ENCODE measurements at regions not wholly inside any gene's neighbourhood (a gene's known extent, or its start where the extent isn't known, plus 50 kb on each side); places are given as distances from the start of the nearest gene placed in this dataset.
"Not testable (repeated sequence)": the region's sequence is repeated elsewhere in the genome, so short reads cannot be mapped to it uniquely, and the experiment has no call there.

GRCh38 chr13:107641574-107641973 lies 573.8 kb downstream of the LIG4 start:
- no peak for DNase-seq

GRCh38 chr13:107625648-107626047 lies 589.7 kb downstream of the LIG4 start:
- DNase-seq = no peak

GRCh38 chr13:107617527-107617926 lies 597.8 kb downstream of the LIG4 start:
- no peak for DNase-seq

- no peak for DNase-seq
These were observed 603.0 kb downstream of the LIG4 start for GRCh38 chr13:107612376-107612775.

- DNase-seq = no peak
These were observed 606.6 kb downstream of the LIG4 start for GRCh38 chr13:107608736-107609135.

GRCh38 chr13:107600971-107601370 lies 614.4 kb downstream of the LIG4 start:
- DNase-seq = no peak

- DNase-seq = not testable (repeated sequence)
These were observed 619.0 kb downstream of the LIG4 start for GRCh38 chr13:107596306-107596705.

GRCh38 chr13:107590556-107590955 lies 624.8 kb downstream of the LIG4 start:
- no peak for DNase-seq

- DNase-seq = no peak
These were observed 627.7 kb downstream of the LIG4 start for GRCh38 chr13:107587681-107588080.

- no peak for DNase-seq
These were observed 629.1 kb downstream of the LIG4 start for GRCh38 chr13:107586216-107586615.

GRCh38 chr13:107585469-107586180 lies 629.7 kb downstream of the LIG4 start:
- DNase-seq = no peak

GRCh38 chr13:107582171-107582570 lies 633.2 kb downstream of the LIG4 start:
- DNase-seq = no peak

GRCh38 chr13:107580741-107581412 lies 634.5 kb downstream of the LIG4 start:
- DNase-seq = no peak

- no peak for DNase-seq
These were observed 638.9 kb downstream of the LIG4 start for GRCh38 chr13:107576430-107576829.

- DNase-seq = no peak
These were observed 640.7 kb downstream of the LIG4 start for GRCh38 chr13:107574517-107575210.

- no peak for DNase-seq
These were observed 642.2 kb downstream of the LIG4 start for GRCh38 chr13:107573184-107573583.

GRCh38 chr13:107572156-107572555 lies 643.2 kb downstream of the LIG4 start:
- DNase-seq = no peak

GRCh38 chr13:107568181-107568580 lies 647.2 kb downstream of the LIG4 start:
- no peak for DNase-seq

GRCh38 chr13:107563099-107563925 lies 652.0 kb downstream of the LIG4 start:
- DNase-seq = no peak

GRCh38 chr13:107562203-107562602 lies 653.1 kb downstream of the LIG4 start:
- no peak for DNase-seq

GRCh38 chr13:107554460-107554859 lies 660.9 kb downstream of the LIG4 start:
- no peak for DNase-seq

- no peak for DNase-seq
These were observed 661.5 kb downstream of the LIG4 start for GRCh38 chr13:107553838-107554237.

- DNase-seq = no peak
These were observed 663.8 kb downstream of the LIG4 start for GRCh38 chr13:107551521-107551920.
